COLO829 (cell line): ENCODE measurements at regions not wholly inside any gene's neighbourhood (a gene's known extent, or its start where the extent isn't known, plus 50 kb on each side); places are given as distances from the start of the nearest gene placed in this dataset.

Experiments used
- DNase-seq: peaks from one replicate; pipeline ENCODE4 v3.0.0; 2012; ENCODE audit warnings: low spot score

DNA sequence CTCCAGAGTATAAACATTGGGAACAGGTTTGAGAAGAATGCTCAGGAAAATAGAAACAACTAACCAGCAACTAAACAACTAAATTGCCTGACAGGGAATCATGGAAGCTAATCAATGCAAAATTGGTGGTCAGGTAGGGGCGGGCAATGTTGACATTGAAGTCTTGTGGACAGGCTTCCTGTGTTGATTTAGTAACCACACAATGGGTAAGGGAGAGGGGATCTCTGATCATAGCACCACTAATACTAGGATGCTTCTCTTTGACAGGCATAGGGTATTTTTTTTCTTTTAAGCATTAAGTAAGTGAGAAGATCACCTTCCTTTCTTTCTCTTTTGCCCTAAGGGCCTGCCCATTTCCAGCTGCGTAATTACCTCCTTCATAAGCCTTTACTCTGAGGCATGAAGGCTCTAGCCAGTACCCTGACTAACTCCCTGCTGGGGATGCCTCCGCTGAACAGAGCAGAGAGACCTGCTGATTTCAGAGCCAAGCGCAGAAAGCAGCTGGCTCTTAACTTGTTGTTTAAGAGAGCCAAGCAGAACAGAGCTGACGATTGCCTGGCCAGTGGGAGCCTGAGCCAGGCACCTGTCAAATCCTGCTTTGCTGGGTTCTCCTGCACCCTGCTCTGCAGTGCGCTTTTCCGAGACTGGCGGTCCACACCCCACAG is 118.7 kb downstream of the BMP2 start:
- DNase-seq: no peak

DNA sequence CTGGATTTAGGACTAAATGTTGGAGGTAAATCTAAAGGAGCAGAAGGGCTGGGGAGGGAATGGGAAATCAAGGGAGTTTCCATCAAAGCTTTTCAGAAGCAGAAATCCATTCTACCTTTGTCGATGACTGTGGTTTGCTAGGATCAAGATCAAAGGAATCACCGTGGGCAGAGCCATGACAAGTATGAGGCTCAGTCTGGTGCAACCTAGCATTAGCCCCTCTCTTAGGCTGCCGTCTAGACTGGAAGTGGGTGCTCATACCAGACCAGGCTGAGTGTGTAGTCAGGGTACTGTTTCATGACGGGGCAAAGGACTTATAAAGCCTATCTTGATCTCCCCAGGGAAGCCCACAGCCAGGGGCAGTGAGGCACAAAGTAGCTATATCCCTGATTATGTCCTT is 120.5 kb downstream of the BMP2 start:
- DNase-seq: no peak

DNA sequence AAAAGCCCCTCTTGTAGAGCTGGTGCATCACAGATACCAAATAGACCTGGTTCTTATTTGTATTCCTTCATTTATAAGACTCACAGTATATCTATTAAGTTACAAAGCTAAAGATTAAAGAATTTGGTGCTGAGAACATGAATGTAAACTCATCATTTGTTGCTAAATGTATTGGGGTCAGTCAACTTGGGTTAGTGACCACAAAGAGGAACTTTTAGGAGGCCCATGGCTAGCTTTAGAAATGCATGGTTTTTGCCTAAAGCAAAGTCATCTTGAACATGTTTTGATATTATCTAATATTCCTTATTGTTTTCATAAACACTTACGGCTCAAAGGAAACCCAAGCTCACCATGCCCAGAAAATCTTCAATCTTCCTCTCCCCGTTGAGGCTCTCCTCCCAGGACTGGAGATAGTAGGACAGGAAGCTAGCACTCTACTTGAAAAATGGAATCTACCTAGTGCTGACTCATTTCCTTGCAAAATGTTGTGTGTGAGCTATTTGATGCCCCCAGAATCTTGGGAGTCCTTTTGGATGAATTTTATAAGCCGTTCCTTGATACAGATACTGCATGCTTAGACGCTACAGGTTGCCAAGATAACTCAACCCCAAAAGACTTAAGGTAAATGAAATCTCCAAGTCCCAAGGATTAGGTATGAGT is 121.4 kb downstream of the BMP2 start:
- no peak for DNase-seq

DNA sequence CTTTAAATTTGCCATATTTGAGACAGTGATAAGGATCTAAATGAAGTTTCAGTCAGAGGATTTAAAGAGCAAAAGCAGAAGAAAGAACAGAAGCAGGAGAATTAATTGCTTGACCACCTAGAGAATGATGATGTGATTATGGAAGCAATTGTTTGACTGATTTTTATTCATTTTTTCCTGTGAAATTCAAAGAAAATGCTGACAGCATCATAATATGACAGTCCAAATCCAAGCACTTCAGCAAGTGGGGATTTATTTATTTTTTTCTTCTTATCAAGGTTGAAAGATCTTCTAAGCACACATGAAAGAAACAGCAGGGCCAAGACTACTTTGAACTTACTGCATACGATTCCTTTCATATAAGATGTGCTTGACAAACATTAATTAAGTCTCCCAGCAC is 125.2 kb downstream of the BMP2 start:
- DNase-seq: no peak

DNA sequence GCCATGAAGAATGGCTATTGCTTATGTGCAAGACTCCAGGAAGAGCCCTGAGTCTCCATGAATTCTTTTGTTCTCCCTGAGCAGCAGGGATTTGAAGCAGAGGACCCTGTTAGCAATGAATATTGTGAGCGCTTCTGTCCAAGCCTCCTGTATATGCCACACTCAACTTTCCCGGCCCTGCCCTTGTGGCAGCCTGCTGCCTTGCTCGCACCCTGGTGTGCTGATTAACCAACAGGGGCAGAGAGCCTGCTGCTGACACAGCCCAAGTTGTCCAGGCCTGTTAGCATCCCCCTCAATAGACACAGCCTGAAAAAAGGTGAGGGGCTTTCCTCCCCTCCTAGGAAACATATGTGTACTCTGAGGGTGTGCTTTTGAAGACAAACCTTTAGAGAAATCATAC is 131.4 kb downstream of the BMP2 start:
- DNase-seq: no peak

DNA sequence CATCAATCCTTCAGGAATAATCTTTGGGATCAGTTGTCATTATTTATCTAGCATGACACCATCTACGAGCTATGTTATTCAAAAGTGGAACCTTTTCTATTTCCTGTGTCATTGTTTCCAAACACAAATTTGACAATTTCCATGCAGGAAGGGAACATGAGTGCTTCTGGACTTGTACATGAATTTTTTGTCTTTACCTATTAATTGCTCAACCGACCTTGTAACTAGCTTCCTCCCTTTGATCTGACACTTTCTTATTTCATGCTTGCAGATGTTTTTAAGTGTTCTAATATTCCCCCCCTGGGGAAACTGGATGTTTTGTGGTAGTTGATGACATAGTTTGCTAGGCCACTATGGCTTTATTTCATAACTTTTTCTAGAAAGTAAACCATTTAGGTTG is 139.4 kb downstream of the BMP2 start:
- DNase-seq: no peak

DNA sequence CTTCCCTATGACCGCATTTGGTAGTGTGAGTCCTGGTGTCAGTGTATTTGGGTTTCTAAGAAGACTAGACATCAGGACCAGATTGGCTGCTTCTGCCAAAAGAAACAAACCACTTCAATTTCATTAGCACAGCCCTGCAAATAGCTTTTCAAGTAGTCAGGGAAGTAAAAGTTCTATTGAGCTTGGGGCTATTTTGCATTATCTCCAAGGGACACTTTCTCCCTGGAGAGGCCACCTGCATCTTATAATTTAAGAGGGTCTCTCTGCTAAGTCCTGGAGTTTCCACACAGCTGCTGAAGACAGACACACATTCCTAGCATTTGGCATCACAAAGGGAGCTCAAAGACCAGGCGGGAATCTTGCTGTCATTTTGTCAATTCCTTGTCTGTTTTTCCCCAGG is 141.2 kb downstream of the BMP2 start:
- no peak for DNase-seq

DNA sequence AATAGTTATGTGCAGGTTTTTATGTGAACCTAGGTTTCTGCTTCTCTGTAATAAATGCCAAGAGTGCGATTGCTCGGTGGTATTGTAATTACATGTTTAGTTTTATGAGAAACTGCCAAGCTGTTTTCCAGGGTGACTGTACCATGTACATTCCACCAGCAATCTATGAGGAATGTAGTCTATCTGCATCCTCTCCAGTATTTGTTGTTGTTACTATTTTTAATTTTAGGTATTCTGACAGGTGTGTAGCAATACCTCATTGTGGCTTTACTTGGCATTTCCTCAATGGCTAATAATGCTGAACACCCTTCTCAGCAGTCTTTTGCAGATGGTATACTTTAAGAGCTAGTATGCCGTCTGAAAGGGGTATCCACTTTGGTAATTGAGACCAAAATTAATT is 142.1 kb downstream of the BMP2 start:
- no peak for DNase-seq

DNA sequence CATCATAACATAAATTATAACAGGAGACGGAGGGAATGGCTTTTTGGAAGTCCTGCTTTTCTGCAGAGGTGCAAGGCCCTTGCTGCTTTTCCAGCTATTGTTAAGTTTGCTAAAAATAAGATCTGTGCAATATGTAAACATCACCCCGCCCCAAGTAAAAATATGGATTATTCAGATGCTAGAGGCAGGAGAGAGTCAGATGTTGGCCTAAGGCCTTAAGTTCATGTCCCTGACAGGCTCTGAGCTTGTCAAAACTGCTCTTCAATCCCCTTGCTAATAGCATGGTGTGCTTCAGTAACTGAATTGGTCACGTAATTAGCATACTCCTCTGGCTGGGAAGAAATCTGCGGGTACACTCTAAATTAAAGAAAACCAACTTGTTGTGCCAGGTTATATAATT is 147.5 kb downstream of the BMP2 start:
- no peak for DNase-seq

DNA sequence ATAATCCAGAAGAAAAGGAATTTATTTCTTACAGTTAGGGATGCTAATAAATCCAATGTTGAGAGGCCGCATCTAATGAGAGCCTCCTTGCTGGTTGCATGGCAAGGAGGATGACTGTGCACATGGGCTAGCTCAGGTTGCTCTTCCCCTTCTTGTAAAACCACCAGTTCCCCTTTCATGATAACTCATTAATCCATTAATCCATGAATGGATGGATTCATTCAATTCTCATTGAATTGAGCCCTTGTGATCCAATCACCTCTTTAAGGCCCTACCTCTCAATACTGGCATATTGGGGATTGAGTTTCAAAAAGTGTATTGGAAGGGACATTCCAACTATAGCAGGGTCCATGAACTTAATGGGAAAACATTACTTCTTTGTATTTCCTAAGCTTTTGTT is 149.5 kb downstream of the BMP2 start:
- DNase-seq: no peak

DNA sequence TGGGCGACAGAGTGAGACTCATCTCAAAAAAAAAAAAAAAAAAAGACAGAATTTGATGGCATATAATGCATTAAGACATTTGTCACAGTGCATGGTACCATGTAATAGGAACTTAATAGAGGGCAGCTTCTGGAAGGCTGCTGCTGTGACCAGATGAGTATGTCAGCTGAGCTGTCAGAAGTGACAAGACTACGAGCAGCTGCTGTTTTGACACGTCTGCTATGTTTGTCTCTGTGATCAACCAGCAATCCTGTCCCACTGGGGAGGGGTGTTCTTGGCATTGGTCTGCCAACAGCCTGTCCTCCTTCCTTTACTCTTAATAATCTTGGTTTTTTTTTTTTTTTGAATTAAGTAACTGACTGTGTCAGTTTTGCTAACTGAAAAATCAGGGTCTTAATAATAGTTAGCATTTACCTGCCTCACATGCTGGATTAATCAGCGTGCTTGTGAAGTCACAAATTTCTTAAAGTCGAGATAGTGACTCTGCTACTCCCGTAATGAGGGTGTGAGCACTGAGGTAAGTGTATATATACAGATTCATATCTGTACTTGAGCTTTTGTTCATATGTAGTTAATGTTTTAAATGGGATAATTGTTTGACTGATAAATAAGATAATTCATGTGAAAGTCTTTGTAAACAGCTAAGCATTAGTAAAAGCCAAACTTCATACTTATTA is 152.4 kb downstream of the BMP2 start:
- no peak for DNase-seq

DNA sequence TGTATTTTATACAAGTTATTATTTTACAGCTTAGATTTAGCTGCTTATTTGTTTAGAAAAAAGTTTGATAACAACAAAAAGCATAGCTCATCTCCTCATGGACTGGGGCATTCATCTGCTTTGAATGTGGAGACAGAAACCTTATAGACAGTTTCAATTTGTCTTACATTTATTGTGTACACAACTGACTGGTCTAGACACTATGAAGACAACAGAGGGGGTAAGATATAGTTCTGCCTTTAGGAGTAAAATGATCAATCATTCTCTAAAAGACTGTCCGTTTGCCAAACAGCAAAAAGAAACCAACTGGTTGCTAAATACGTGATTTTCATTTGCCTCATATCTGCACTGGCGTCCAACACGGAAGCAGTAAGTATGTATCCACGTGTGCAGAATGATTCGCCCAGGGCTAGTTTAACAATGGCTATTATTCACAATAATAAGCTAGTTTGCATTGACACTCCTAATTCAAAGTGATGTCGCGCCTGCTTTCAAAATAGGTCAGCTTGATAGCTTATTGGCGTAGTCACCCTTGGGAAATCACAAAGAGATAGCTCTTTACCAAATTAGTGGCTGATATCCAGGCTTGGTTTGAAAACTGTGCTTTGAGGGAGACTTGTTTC is 153.6 kb downstream of the BMP2 start:
- DNase-seq: no peak

DNA sequence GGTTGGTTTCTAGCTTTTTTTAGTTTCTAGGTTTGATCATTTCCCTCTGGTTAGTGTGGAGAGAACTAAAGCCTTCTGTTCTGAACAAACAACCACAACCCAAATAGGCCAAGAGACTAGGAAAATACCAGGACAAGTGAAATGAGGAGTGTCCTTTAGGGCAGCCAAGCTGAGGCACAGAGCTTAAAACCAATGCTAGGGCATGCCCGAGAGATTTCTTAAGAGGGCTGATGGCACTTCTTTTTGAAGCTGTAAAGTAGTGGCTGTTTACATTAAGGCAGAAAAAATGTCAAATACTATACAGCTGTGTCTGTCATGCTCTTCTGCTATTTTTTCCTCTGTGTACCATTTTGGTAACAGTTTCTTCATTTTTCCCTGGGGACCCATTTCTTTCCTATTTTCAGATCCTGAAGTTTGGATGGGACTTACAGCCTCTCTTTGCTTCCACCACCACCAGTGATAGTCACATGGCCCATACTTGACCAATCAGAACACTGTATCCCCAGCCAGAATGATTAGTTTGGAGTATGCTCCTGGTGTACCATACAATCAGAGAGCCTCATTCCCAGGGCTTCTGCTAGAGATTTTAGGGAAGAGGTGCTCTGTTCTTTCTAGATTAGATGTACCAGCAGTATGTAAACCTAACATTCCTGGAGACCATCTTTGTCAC is 154.4 kb downstream of the BMP2 start:
- DNase-seq: no peak

DNA sequence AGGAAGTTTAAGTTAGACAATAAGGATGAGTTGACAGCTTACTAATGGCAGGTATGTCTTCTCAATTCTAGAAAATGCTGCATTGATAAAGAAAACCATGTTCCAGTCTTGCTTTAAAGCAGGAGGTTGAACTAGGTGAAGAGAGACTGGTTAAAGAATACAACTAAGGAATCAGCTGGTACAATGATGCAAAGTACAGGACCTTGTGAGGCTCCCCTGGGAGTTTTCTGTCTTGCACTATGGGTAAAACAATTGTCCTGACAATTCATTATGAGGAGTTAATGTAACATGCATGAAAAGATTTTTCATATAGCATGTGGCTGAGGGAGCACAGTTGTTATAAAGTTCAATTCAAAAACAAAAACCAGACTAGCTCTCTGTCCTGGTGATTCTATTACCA is 157.2 kb downstream of the BMP2 start:
- no peak for DNase-seq

DNA sequence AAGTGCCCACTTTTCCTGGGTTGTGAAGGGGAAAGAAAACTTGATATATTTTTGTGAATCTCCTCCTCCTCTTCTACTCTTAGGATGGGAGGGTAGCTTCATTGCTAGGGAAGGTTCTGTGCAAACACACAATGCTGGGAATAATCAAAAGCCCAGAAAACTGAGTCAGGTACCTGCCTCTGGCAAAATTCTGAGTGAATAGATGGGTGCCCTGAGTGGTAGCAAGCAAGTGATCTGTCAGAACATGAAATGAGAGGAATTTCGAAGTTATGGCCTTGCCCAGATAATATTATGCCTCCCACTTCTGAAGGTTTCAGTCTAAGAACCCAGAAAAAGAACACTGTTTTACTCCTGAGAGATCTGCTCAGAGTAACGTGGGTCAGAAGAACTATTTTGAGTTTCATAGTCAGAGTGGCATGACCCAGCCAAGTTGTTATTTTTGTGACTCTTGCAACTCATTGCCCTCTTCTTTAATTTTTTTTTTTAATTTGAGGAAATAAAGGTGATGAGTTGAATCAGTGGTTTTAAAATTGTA is 158.3 kb downstream of the BMP2 start:
- DNase-seq: no peak

DNA sequence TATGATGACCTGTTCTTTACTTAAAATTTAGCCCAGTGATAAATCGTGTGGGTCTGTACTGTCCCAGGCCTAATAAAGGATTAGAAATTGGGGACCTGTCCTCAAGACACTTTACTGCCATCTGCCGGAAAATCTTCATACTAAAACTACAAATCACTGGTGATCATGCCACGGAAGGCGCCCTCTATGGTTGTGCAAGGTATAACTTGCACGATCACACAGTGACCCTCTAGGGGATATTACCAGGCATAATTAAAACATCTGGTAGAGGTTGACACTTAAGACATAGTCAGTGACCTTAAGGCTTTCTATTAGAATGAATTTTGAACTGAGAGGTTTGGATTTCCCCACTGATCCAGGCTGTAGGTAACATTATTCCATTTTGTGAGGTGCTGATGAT is 172.6 kb downstream of the BMP2 start:
- DNase-seq: peak; percentile 12

DNA sequence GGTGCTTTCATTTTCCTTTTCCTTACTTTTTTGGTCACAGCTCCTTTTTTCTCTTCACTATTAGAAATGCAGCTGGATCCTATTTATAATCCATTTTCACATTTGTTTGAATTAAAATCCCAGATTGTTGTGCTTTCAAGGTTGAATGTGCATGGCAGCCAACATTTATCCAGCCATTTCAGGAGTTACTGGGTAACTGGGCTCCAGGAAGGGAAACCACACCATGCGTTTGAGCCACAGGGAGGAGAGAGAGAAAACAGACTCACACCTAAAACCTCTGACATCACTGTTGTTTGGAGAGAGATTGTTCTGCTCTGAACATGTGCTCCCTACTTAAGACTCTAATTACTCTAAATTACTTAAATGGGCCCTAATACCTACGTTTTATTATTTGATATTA is 173.4 kb downstream of the BMP2 start:
- no peak for DNase-seq

DNA sequence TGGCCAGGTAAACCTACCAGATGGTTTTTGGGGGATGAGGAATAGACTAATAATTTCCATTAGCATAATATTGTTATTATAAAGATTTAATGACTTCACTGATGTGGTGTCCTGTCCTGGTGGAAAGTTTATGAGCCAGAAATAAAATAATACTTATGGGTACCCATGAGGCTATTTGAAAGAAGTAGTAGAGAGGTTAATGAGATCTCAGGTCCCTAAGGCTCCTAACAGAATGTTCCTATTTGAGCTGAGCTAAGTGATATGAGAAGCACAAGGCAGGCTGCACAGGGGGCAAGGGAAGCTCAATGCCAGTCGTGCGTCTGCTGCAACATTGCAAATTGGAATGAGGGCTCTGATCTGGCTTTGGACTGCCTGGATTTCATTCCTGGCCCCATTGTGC is 174.1 kb downstream of the BMP2 start:
- DNase-seq: no peak

DNA sequence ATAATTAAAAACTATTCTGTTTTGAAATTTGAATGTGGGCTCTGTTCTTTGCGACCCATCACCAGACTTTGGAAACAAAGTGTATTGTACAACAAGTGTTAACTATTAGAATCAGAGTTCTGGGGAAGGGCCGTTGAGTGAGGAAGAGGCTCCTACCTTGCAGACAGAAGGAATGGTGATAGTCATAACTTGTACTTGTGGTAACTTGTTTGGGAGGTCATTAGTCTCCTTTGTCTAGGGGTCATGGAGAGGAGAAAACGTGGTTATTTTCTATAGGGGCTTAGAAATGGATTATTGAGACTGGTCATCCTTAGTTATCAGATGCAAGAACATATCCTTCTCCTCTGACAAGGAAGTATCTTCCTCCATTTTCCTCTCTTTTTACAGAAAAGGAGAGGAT is 174.8 kb downstream of the BMP2 start:
- DNase-seq: no peak

DNA sequence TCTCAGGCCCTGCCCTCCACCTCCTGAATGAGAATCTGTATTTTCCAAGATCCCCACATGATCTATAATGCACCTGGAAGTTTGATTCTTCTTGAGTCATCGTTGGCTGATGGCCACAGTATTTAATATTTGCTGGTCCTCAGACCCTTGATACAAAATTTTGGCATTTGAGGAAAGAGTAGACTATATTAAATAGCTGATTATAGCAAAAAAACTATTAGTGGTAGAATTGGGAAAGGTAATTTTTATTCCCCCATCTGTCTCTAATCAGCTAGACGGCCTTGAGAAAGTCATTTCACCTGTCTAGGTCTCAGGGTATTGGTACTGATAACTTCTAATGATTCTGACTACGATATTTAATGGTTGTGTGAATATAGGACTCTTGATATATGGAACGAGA is 176.8 kb downstream of the BMP2 start:
- DNase-seq: no peak

DNA sequence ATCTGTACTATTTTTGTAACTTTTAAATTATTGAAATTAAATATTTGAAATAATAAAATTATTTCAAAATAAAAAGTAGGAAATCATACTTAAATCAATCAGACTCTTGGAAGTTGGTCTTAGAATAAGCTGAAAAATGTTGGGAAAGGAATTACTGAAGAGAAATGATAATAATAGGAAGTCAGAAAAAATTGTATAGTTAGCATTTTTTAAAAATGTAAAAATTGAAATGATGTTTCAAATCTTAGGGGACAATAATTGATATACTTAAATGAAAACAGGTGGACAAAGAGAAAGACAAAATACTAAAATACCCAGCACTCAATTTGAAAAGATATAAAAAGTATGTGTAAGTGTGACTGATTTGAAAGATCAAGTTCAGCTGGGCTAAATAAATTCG is 186.1 kb downstream of the BMP2 start:
- DNase-seq: no peak

DNA sequence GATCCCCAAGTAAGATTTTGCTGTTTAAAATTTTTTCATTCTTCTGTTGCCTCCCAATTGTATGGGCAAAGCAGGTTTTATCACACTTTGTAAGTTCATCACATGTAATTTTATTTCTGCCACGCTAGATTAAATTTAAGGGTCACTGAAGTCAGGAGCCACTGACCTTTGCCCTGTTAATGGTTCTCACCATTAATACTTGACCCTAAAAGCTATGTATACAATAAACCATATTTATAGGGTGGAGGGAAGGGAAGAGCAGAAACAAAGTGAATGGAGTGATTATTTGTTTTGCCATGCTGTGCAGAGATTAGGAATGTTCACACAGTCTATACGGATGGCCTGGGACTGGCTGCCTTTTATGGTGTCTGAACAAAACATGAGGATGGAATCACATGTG is 186.7 kb downstream of the BMP2 start:
- no peak for DNase-seq
